Coronary artery (tissue), 2 donors: ENCODE measurements at regions not wholly inside any gene's neighbourhood (a gene's known extent, or its start where the extent isn't known, plus 50 kb on each side); places are given as distances from the start of the nearest gene placed in this dataset.
"Not testable (repeated sequence)": the region's sequence is repeated elsewhere in the genome, so short reads cannot be mapped to it uniquely, and the experiment has no call there.

Experiments used
- DNase-seq: peaks from one replicate; pipeline ENCODE4 v3.0.0-alpha.2; 2017; ENCODE audit warnings: low spot score
- H3K27ac ChIP-seq, 2 donors: fragments of 200-600 bp; sonication (generic); one replicate each; pipeline ENCODE4 v1.5.1; 2016 to 2019
- H3K4me3 ChIP-seq: fragments of 200-600 bp; sonication (generic); 2 replicates; pipeline ENCODE4 v1.5.1; 2016; ENCODE audit warnings: mild to moderate bottlenecking, moderate library complexity

- H3K4me3 ChIP-seq, DNase-seq: not testable (repeated sequence)
- H3K27ac ChIP-seq, result peak overlapping the region in 1 of 2 donors; percentile 28
Observed at GRCh38 chr1:85520826-85521820, 56.2 kb upstream of the DDAH1 start.

DNA sequence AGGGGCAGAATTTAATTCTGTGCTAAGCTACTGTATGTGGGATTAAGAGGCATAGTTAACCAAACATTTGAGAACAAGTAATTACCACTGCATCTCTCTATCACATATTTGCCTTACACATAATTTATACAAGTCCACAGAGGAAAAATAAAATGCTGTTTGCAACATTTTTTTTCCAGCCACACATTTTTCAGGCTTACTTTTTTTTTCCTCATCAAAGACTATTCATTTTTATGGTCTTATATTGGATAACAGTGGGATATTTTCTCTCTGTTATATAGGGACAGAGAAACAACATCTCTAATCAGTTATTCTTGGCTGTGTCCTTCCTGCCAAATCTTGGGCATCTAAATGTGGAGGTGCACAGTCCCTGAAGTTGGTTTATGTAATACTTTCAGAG, 57.5 kb upstream of the DDAH1 start:
- not testable (repeated sequence) for DNase-seq, H3K4me3 ChIP-seq, H3K27ac ChIP-seq

DNA sequence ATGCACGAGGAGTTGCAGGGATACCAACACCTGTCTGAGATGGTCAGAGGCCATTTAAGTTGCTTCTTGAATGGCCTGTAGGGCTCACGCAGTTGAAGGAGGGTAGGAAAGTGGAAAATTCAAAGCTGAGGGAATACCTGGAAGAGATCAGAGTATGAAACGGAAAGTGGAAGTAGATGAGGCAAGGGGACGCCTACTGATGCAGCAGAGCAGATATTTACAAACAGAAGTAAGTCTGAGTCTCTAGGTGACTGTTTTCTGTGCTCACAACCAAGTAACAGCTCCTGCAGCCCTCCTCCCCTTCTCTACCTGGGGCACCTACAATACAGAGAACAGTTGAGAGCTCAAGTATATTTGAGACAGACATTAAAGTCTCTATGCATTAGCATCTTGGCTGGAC, 57.5 kb upstream of the CCN1 start:
- H3K4me3 ChIP-seq, DNase-seq, H3K27ac ChIP-seq: not testable (repeated sequence)

GRCh38 chr1:85524281-85524886, 56.2 kb upstream of the CCN1 start:
- not testable (repeated sequence) for H3K4me3 ChIP-seq

DNA sequence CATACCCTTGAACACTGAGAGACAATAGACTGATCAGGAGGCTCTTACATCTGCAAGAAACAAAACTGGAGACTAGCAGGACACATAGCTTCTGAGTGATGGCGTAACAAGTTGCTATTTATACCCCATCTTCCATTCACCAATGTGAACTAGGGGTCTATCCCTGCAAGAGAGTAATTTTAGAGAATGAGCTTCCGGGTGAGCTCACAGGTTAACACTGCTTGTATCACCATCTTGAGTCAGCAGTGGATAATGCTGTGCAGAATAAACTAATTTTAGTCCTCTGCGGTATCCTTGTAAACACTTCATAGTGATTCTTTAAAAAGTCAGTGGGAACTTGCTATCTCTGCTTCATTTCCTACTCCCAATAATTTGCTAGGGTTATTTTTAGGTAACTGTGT, 55.0 kb upstream of the CCN1 start:
- not testable (repeated sequence) for H3K4me3 ChIP-seq, DNase-seq
- H3K27ac ChIP-seq, result peak overlapping the region; percentile 66 to 80

More at GRCh38 chr1:85524281-85524886, 56.2 kb upstream of the CCN1 start:
- H3K27ac ChIP-seq, result peak overlapping the region in 1 of 2 donors; percentile 80
- not testable (repeated sequence) for DNase-seq

GRCh38 chr1:85526216-85526615, 54.3 kb upstream of the CCN1 start:
- DNase-seq, H3K4me3 ChIP-seq: not testable (repeated sequence)
- peak overlapping the region; percentile 66 to 80 for H3K27ac ChIP-seq

- DNase-seq, result not testable (repeated sequence)
Observed at GRCh38 chr1:85527145-85527544, 53.4 kb upstream of the CCN1 start.

More at GRCh38 chr1:85527145-85527544, 53.4 kb upstream of the CCN1 start:
- peak overlapping the region in 1 of 2 donors; percentile 59 for H3K27ac ChIP-seq
- not testable (repeated sequence) for H3K4me3 ChIP-seq
